HepG2 (cell line): ENCODE measurements at regions not wholly inside any gene's neighbourhood (a gene's known extent, or its start where the extent isn't known, plus 50 kb on each side); places are given as distances from the start of the nearest gene placed in this dataset.

ENCODE experiments used
- CBX5 ChIP-seq: sonication (generic); formaldehyde crosslinking; IDR thresholded peaks from 2 replicates; pipeline ENCODE4 v1.4.0; 2020; ENCODE audit warnings: missing genetic modification reagents, borderline replicate concordance
- CERS6 ChIP-seq: sonication (generic); formaldehyde crosslinking; IDR thresholded peaks from 2 replicates; pipeline ENCODE4 v1.5.0; 2020; ENCODE audit warnings: missing genetic modification reagents
- CHCHD3 ChIP-seq: sonication (generic); formaldehyde crosslinking; IDR thresholded peaks from 2 replicates; pipeline ENCODE4 v1.8.0; 2022; ENCODE audit warnings: mild to moderate bottlenecking, missing genetic modification reagents, moderate library complexity
- FOXJ3 ChIP-seq: sonication (generic); formaldehyde crosslinking; IDR thresholded peaks from 2 replicates; pipeline ENCODE4 v1.4.0; 2020; ENCODE audit warnings: missing genetic modification reagents, mild to moderate bottlenecking, borderline replicate concordance
- HMGA1 ChIP-seq: sonication (generic); formaldehyde crosslinking; conservative IDR thresholded peaks from 2 replicates; pipeline ENCODE4 v1.4.0; 2020; ENCODE audit warnings: missing genetic modification reagents
- PHF8 ChIP-seq: sonication (generic); formaldehyde crosslinking; IDR thresholded peaks from 2 replicates; pipeline ENCODE4 v1.5.0; 2020; ENCODE audit warnings: missing genetic modification reagents
- PLSCR1 ChIP-seq: sonication (generic); formaldehyde crosslinking; IDR thresholded peaks from 2 replicates; pipeline ENCODE4 v1.5.0; 2020; ENCODE audit warnings: missing genetic modification reagents, mild to moderate bottlenecking, borderline replicate concordance
- RAD21 ChIP-seq: fragments of 450-650 bp; formaldehyde crosslinking; IDR thresholded peaks from 2 replicates; pipeline ENCODE4 v1.5.0; 2020; ENCODE audit warnings: mild to moderate bottlenecking
- SPEN ChIP-seq: sonication (generic); formaldehyde crosslinking; IDR thresholded peaks from 2 replicates; pipeline ENCODE4 v1.5.1; 2020; ENCODE audit warnings: low read depth, mild to moderate bottlenecking, missing genetic modification reagents
- ZBTB42 ChIP-seq: sonication (generic); formaldehyde crosslinking; IDR thresholded peaks from 2 replicates; pipeline ENCODE4 v1.5.0; 2020; ENCODE audit warnings: mild to moderate bottlenecking, missing genetic modification reagents
- TF ChIP-seq, protein P1 (sequence below): sonication (generic); formaldehyde crosslinking; IDR thresholded peaks from 2 replicates; pipeline ENCODE4; 2020; ENCODE audit warnings: missing genetic modification reagents, mild to moderate bottlenecking, borderline replicate concordance
- TF ChIP-seq, protein P2 (sequence below): sonication (generic); formaldehyde crosslinking; conservative IDR thresholded peaks from 2 replicates; pipeline ENCODE4 v1.4.0; 2020; ENCODE audit warnings: missing genetic modification reagents
- TF ChIP-seq, protein P3 (sequence below): IDR thresholded peaks from 2 replicates; pipeline ENCODE4 v1.6.1; 2016; ENCODE audit warnings: mild to moderate bottlenecking
- TF ChIP-seq, protein P4 (sequence below): sonication (generic); formaldehyde crosslinking; IDR thresholded peaks from 2 replicates; pipeline ENCODE4 v1.5.1; 2020; ENCODE audit warnings: missing genetic modification reagents, mild to moderate bottlenecking, borderline replicate concordance
- TF ChIP-seq, protein P5 (sequence below): IDR thresholded peaks from 2 replicates; pipeline ENCODE4 v1.6.1; 2012; ENCODE audit warnings: inconsistent platforms
- TF ChIP-seq, protein P6 (sequence below): sonication (generic); formaldehyde crosslinking; IDR thresholded peaks from 2 replicates; pipeline ENCODE4 v1.9.0; 2021; ENCODE audit warnings: missing genetic modification reagents, mild to moderate bottlenecking, borderline replicate concordance

DNA sequence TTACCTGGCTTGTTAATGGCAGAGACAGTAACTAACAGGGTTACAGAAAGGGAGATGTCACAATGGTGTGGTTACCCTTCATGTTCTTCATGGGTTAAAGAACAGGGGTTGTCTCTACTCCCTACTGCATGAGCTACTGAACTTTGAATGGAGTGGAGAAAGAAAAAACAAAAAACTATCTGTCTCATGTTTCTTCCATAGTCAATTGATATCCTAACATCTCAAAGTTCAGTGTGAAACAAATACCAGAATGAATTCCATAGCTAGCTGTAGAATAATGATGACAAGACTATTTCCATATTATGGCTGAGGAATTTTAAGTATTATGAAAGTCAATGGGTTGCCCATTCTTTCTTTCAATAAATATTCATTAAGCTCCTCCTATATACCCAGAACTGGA lies 161.3 kb upstream of the LPP start (continued):
- TF ChIP-seq, protein P1, sequence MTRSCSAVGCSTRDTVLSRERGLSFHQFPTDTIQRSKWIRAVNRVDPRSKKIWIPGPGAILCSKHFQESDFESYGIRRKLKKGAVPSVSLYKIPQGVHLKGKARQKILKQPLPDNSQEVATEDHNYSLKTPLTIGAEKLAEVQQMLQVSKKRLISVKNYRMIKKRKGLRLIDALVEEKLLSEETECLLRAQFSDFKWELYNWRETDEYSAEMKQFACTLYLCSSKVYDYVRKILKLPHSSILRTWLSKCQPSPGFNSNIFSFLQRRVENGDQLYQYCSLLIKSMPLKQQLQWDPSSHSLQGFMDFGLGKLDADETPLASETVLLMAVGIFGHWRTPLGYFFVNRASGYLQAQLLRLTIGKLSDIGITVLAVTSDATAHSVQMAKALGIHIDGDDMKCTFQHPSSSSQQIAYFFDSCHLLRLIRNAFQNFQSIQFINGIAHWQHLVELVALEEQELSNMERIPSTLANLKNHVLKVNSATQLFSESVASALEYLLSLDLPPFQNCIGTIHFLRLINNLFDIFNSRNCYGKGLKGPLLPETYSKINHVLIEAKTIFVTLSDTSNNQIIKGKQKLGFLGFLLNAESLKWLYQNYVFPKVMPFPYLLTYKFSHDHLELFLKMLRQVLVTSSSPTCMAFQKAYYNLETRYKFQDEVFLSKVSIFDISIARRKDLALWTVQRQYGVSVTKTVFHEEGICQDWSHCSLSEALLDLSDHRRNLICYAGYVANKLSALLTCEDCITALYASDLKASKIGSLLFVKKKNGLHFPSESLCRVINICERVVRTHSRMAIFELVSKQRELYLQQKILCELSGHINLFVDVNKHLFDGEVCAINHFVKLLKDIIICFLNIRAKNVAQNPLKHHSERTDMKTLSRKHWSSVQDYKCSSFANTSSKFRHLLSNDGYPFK (CRISPR knock-in tag), result no peak
- TF ChIP-seq, protein P2, sequence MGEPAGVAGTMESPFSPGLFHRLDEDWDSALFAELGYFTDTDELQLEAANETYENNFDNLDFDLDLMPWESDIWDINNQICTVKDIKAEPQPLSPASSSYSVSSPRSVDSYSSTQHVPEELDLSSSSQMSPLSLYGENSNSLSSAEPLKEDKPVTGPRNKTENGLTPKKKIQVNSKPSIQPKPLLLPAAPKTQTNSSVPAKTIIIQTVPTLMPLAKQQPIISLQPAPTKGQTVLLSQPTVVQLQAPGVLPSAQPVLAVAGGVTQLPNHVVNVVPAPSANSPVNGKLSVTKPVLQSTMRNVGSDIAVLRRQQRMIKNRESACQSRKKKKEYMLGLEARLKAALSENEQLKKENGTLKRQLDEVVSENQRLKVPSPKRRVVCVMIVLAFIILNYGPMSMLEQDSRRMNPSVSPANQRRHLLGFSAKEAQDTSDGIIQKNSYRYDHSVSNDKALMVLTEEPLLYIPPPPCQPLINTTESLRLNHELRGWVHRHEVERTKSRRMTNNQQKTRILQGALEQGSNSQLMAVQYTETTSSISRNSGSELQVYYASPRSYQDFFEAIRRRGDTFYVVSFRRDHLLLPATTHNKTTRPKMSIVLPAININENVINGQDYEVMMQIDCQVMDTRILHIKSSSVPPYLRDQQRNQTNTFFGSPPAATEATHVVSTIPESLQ (CRISPR knock-in tag), result no peak
- TF ChIP-seq RAD21 (CRISPR knock-in tag), result no peak
- TF ChIP-seq FOXJ3, result peak; percentile 65; the same call in 1 of the 2 replicates
- no peak for TF ChIP-seq SPEN (CRISPR knock-in tag)
- TF ChIP-seq, protein P3, sequence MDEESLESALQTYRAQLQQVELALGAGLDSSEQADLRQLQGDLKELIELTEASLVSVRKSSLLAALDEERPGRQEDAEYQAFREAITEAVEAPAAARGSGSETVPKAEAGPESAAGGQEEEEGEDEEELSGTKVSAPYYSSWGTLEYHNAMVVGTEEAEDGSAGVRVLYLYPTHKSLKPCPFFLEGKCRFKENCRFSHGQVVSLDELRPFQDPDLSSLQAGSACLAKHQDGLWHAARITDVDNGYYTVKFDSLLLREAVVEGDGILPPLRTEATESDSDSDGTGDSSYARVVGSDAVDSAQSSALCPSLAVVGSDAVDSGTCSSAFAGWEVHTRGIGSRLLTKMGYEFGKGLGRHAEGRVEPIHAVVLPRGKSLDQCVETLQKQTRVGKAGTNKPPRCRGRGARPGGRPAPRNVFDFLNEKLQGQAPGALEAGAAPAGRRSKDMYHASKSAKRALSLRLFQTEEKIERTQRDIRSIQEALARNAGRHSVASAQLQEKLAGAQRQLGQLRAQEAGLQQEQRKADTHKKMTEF (CRISPR knock-in tag), result peak; percentile 34; the same call in 1 of the 2 replicates
- no peak for TF ChIP-seq CHCHD3 (CRISPR knock-in tag)
- TF ChIP-seq PLSCR1, result no peak
- TF ChIP-seq CERS6 (CRISPR knock-in tag), result no peak
- TF ChIP-seq, protein P4, sequence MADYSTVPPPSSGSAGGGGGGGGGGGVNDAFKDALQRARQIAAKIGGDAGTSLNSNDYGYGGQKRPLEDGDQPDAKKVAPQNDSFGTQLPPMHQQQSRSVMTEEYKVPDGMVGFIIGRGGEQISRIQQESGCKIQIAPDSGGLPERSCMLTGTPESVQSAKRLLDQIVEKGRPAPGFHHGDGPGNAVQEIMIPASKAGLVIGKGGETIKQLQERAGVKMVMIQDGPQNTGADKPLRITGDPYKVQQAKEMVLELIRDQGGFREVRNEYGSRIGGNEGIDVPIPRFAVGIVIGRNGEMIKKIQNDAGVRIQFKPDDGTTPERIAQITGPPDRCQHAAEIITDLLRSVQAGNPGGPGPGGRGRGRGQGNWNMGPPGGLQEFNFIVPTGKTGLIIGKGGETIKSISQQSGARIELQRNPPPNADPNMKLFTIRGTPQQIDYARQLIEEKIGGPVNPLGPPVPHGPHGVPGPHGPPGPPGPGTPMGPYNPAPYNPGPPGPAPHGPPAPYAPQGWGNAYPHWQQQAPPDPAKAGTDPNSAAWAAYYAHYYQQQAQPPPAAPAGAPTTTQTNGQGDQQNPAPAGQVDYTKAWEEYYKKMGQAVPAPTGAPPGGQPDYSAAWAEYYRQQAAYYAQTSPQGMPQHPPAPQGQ (CRISPR knock-in tag), result no peak
- TF ChIP-seq HMGA1, result no peak
- TF ChIP-seq, protein P5, sequence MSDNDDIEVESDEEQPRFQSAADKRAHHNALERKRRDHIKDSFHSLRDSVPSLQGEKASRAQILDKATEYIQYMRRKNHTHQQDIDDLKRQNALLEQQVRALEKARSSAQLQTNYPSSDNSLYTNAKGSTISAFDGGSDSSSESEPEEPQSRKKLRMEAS, result no peak
- no peak for TF ChIP-seq CBX5 (CRISPR knock-in tag)
- no peak for TF ChIP-seq PHF8 (CRISPR knock-in tag)
- no peak for TF ChIP-seq ZBTB42
- TF ChIP-seq, protein P6, sequence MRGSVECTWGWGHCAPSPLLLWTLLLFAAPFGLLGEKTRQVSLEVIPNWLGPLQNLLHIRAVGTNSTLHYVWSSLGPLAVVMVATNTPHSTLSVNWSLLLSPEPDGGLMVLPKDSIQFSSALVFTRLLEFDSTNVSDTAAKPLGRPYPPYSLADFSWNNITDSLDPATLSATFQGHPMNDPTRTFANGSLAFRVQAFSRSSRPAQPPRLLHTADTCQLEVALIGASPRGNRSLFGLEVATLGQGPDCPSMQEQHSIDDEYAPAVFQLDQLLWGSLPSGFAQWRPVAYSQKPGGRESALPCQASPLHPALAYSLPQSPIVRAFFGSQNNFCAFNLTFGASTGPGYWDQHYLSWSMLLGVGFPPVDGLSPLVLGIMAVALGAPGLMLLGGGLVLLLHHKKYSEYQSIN (CRISPR knock-in tag), result no peak
